Occipital lobe (tissue), 1 donor: ENCODE measurements at regions not wholly inside any gene's neighbourhood (a gene's known extent, or its start where the extent isn't known, plus 50 kb on each side); places are given as distances from the start of the nearest gene placed in this dataset.

Source experiments
- DNase-seq: peaks from one replicate; lab custom pipeline; 2025; lab: John Stamatoyannopoulos, UW

- no peak for DNase-seq
These were observed 161.0 kb upstream of the S100G start for GRCh38 chrX:16488959-16489358.

GRCh38 chrX:16491461-16491860 is 158.5 kb upstream of the S100G start:
- DNase-seq, result no peak

- no peak for DNase-seq
These were observed 153.8 kb upstream of the S100G start for GRCh38 chrX:16496175-16496574.

DNA sequence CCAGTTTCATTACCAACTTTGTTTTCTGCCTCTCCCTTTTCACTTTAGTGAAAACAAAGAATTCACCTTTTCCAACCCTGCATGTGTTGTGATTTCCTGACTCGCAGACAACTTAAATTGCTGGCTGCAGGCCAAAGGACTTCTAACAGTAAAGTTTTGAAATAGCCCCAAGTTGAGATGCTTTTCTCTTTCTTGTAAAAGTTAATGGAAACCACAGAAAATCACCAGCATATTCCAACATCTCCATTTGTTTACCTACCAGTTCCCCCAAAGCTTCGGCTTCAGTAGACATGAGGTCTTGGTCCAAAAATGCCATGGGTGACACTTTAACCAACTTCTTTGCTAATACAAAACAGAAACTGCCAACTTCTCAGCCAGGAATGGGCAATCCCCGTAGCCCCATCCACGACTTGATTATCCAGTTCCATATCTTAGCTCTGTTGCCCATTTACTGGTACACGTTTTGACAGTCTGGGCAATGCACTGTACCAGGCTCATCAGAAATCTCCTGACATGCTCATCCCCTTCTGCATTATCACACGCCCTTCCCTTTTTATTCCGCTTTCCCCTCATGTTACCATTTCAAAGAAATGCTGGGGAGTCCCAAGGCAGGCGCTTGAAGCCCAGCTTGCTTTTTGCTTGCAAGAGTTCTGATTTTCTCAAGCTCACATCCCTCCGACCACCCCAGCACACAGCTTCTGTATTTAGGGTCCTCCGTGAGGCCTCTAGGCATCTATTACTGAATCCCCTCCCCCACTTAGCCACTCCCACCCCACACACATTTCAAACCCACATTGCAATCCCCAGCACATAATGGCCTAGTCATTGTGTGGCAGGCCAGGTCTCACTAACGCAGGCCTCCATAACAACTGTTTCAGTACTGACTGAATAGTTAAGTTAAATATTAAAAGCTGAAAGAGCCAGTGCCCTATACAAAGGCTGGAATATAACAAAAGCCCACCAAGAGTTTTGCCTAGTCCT is 137.9 kb upstream of the S100G start:
- no peak for DNase-seq

- no peak for DNase-seq
These were observed 133.6 kb upstream of the S100G start for GRCh38 chrX:16516232-16516876.

DNA sequence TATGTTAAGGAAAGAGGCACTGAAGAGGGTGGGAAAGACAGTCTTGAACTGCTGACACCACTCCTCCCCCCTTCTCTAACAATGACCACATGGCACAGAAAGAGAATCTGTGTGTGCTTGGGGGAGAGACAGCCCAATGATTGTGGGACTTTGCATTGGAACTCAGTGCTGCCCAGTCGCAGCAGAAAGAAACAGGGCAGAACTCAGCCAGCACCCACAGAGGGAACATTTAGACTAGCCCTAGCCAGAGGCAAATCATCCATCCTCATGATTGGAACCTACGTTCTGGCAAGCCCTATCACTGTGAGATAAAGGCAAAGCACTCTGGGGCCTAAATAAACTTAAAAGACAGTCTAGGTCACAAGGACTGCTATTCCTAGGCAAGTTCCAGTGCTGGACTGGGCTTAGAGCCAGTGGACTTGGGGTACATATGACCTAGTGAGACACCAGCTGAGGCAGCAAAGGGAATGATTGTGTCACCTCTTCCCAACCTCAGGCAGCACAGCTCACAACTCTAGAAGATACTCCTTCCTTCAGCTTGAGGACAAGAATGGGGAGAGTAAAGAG is 132.8 kb upstream of the S100G start:
- DNase-seq, result no peak

DNA sequence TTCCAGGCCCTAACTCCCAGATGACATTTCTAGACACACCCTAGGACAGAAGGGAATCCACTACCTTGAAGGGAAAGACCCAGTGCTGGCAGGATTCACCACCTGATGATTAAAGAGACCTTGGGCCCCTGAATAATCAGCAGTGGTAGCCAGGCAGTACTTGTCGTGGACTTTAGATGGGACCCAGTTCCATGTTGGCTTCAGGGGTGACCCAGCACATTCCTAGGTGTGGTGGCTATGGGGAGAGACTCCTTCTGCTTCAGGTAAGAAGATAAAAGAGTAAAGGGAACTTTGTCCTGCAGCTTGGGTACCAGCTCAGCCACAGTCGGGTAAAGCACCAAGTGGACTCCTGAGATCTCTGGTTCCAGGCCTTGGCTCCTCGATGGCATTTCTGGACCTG is 131.8 kb upstream of the S100G start:
- DNase-seq, result no peak

- DNase-seq, result no peak
These were observed 125.6 kb upstream of the S100G start for GRCh38 chrX:16524316-16524715.

DNA sequence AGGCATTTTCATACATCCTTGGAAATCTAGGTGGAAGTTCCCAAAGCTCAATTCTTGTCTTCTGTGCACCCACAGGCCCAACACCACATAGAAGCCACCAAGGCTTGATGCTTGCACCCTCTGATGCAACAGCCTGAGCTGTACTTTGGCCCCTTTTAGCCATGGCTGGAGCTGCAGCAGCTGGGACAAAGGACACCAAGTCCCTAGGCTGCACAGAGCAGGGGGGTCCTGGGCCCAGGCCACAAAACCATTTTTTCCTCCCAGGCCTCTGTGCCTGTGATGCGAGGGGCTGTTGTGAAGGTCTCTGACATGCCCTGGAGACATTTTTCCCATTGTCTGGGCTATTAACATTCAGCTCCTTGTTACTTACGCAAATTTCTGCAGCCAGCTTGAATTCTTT is 124.0 kb upstream of the S100G start:
- DNase-seq, result no peak

DNA sequence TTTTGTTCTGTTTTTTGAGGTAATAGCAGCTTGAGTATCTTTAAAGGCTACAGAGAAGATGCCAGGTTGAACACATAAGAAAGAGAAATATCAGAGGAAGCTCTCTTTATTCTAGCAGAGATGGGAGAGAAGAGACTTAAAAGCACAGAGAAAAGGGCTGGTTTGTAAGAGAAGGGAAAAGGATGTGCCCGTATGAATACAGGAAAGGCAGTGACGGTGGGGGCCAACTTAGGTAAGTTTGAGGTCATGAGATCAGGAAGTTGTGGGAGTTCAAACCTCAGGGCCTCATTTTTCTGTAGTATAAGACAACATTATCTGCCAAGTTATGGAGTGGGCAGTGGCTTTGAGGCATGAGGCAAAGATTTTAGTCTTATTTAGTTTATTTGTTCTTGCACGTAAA is 121.3 kb upstream of the S100G start:
- DNase-seq, result no peak
